GM19463 (cell line): ENCODE measurements at regions not wholly inside any gene's neighbourhood (a gene's known extent, or its start where the extent isn't known, plus 50 kb on each side); places are given as distances from the start of the nearest gene placed in this dataset.

Experiments
- ATAC-seq: cut with Tn5 transposase; IDR thresholded peaks from one replicate; pipeline ENCODE4 v1.9.1; 2021; ENCODE audit warnings: mild to moderate bottlenecking, moderate library complexity; ENCODE audit not compliant: unreplicated experiment

DNA sequence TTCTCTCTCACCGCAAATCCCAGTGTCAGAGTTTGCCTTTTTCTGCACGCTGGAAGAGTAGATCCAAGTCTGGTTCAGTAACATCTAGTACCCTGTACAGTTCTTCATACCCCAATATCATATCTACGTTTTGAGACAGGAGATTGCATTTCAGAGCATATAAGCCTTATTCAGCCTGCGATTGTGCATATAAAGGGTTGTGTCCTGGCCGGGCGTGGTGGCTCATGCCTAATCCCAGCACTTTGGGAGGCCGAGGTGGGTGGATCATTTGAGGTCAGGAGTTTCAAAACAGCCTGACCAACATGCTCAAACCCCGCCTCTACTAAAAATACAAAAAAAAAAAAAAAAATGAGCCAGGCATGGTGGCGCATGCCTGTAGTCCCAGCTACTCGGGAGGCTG is 104.9 kb downstream of the MTNR1B start:
- ATAC-seq, result no peak

- no peak for ATAC-seq
Observed at GRCh38 chr11:93075782-93076181, 106.3 kb downstream of the MTNR1B start.

DNA sequence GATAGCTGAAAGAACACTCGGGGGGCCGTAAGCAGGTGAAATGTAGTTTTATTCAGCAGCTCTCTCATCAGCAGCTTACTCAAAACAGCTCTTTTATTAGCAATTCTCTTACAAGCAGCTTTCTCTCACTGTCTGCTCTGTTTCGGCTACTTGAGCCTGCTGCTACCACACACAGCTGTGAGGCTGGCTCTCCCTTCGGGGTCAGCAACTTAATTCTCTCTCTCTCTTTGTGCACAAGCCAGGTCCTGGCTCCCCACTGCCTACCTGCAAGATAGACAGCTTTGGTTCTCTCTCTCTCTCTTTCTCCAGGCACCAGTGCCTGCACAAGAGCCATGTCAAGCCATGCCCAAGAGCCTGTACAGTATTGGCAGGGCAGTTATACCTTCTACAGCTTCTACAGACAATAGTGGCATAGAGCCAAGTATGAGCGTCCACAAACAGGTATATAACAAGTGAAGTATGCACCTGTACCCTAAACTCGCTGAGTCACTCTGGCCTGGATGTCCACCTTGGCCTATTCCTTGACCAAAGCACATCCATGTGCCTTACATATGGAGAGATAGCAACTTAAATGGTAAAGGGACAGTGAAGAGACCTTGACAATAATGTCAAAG is 110.8 kb downstream of the MTNR1B start:
- no peak for ATAC-seq

DNA sequence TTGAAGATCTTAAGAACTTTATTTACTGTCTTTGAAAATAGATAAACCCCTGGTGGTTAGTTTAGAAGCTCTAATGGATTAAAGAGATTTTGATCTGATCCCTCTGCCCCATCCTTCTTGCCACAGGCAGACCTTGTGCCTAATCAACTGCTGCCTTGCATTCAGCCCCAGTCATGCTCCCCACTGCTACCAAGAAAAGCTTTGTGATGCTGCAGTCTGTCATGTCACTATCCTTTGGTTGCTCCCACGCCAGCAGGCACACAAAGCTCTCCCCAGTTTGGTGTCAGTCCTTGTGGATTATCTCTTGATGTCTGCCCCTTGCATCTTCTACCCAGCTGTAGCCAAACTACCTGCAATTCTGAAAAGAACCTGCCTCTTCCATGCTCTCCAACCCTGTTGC is 112.2 kb downstream of the MTNR1B start:
- ATAC-seq, result no peak

GRCh38 chr11:93082900-93083299 is 113.4 kb downstream of the MTNR1B start:
- ATAC-seq, result no peak

DNA sequence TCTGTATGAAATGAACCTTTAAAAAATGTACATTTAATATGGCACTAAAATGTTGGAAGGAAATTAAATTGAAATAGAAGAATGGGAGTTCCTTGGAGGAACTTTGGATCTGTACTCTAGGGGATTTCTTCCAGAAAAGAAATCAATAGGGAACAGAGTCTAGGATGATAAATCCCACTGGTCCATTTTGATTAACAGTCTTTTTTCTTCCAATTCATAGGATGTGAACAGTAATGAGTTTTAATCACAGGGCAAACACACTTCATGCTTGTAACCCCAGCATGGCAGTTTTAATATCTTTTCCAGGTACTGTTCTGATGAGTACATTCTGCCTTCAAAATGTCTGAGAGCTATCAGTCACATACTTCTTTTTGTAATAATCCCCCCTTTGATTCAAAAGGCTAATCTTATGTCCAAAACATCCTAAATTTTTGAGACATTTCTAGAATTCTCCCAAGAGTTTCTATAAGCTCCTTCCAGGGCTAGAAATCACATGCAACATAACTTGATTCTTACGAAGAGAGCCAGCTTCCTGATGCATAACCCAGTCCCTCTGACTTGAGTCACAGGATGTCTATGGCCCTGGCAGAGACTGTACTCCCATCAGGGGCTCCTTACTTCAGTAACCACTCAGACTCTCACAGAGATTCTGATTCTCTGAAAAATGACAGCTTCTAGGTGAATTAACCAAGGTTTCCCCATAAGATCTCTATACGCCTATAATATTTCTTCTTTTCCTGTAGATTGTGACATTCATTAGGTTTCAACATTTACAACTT is 112.9 kb downstream of the SLC36A4 start:
- no peak for ATAC-seq

DNA sequence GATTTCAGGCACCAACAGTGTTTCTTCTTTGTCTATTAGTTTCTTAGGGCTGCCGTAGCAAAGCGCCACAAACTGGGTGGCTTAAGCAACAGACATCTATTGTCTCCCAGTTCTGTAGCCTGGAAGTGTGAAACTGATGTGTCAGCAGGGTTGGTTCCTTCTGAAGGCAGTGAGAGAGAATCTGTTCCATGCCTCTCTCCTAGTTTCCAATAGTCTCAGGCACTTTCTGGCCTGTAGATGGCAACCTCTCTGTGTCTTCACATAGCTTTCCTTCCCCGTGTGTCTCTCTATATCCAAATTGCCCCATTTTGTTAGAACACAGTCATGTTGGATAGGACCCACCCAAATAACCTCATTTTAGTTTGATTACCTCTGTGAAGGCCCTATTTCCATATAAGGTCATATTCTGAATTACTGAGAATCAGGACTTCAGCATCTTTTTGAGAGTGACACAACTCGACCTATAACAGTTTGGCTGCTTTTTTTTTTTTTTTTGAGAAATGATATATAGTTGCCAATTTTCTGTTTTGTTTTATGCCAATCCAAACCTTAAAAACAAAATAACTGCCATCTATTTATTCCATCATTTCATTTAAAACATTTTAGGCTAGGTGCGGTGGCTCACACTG is 108.2 kb downstream of the SLC36A4 start:
- ATAC-seq, result peak; percentile 56
